ENCODE measurements at regions not wholly inside any gene's neighbourhood (a gene's known extent, or its start where the extent isn't known, plus 50 kb on each side); places are given as distances from the start of the nearest gene placed in this dataset.
A peak's percentile ranks its signal among the peaks of the same experiment; 100 is the strongest.

- Mint-ChIP-seq H3K4me3 (ENCODE audit: low read depth) (no peak overlapping the region), H3K4me1 (ENCODE audit: low read depth) (peaks cover 16% of the 10 kb centered on the region), H3K27ac (no peak overlapping the region), H3K36me3 (ENCODE audit: insufficient read depth) (no peaks in the 10 kb centered on the region), H3K9me3 (ENCODE audit: low read depth) (peaks cover 2% of the 10 kb centered on the region), H3K27me3 (no peaks in the 10 kb centered on the region)
- DNase-seq (ENCODE audit: low spot score, unreplicated experiment), result no peak
- TF ChIP-seq, protein P1, sequence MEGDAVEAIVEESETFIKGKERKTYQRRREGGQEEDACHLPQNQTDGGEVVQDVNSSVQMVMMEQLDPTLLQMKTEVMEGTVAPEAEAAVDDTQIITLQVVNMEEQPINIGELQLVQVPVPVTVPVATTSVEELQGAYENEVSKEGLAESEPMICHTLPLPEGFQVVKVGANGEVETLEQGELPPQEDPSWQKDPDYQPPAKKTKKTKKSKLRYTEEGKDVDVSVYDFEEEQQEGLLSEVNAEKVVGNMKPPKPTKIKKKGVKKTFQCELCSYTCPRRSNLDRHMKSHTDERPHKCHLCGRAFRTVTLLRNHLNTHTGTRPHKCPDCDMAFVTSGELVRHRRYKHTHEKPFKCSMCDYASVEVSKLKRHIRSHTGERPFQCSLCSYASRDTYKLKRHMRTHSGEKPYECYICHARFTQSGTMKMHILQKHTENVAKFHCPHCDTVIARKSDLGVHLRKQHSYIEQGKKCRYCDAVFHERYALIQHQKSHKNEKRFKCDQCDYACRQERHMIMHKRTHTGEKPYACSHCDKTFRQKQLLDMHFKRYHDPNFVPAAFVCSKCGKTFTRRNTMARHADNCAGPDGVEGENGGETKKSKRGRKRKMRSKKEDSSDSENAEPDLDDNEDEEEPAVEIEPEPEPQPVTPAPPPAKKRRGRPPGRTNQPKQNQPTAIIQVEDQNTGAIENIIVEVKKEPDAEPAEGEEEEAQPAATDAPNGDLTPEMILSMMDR (IDR thresholded peaks at IDR 0.05; ENCODE audit: unreplicated experiment), result no peak
Measured at GRCh38 chr5:96076451-96076850, 114.8 kb upstream of the ELL2 start.

DNA sequence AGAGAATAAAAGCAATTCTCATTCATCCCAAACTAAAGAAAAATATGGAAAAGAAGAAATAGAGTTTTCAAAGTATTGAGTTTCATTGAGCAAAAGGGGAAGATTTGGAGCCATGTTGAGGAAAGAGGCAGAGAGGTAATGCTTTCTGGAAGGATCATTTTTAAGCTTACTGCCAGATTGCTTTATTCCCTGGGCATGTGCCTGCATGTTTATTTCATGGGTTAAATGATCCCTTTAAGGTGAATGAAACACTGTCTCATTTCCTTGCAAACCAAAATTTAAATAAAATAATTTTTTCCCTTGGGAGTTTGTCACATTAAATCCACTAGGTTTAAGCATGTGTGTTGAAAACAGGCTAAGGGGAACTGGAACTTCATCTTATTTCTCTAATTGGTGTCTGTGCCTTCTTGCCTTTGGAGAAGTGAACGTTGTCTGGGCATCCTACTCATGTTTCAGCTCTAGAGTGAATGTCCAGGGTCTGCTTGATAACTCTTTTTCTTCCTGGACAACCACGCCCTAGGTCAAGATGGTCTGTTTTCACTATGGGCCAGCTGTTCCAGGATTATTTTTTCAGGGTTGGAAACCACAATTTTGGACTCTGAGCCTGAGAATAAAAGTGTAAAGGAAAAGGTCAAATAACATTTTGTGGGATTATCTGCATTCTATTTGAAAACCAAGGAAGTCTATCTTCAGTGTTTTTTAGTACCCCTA lies 114.1 kb upstream of the ELL2 start:
- no peak for DNase-seq (ENCODE audit: low spot score, unreplicated experiment)
- Mint-ChIP-seq H3K27ac (peak overlapping the region; percentile 37), H3K36me3 (ENCODE audit: insufficient read depth) (no peaks in the 10 kb centered on the region), H3K9me3 (ENCODE audit: low read depth) (peaks cover 2% of the 10 kb centered on the region), H3K4me1 (ENCODE audit: low read depth) (peaks cover 16% of the 10 kb centered on the region), H3K27me3 (no peaks in the 10 kb centered on the region), H3K4me3 (ENCODE audit: low read depth) (no peak overlapping the region)
- TF ChIP-seq, protein P1 (IDR thresholded peaks at IDR 0.05; ENCODE audit: unreplicated experiment), result no peak

DNA sequence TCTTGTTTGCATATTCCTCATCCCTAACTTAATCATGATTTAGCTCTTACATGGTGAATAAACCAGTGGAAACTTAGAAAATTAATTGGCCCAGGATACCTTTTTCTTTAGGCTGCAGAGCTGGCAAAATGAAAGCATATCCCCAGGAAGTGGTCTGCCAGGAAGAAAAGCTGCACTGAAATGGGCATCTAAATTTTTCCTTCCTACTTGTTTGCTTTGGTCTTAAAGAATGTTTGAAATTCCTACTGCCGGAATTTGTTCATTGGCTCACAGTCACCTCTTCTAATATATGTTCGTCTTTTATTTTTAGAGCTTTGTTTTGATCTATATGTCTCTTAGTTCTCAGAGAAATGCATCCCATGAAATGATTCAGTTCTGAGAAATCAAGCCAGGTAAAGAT lies 113.2 kb upstream of the ELL2 start:
- H3K27me3 Mint-ChIP-seq, result no peaks in the 10 kb centered on the region
- no peak for DNase-seq (ENCODE audit: low spot score, unreplicated experiment)
- H3K4me3 Mint-ChIP-seq (ENCODE audit: low read depth), result no peak overlapping the region
- TF ChIP-seq, protein P1 (IDR thresholded peaks at IDR 0.05; ENCODE audit: unreplicated experiment), result no peak
- H3K36me3 Mint-ChIP-seq (ENCODE audit: insufficient read depth), result no peaks in the 10 kb centered on the region
- H3K9me3 Mint-ChIP-seq (ENCODE audit: low read depth), result peaks cover 2% of the 10 kb centered on the region
- peaks cover 16% of the 10 kb centered on the region for H3K4me1 Mint-ChIP-seq (ENCODE audit: low read depth)
- no peak overlapping the region for H3K27ac Mint-ChIP-seq

DNA sequence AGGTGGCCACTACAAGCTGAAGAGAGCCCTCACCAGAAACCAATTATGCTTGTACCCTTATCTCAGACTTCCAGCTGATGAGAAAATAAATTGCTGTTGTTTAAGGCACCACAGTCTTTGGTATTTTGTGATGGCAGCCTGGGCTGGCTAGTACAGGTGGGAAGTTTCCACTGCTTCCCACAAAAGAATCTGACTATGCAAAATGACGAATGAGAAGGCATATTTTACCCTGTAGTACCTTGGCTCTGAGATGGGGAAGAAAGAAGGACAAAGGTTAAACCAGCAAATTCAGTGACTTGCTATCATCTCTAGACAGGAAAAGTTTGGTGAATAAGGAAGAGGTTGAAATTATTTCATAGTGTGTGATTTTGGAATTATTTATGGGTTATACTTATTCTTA lies 112.8 kb upstream of the ELL2 start:
- Mint-ChIP-seq H3K27ac (no peak overlapping the region), H3K9me3 (ENCODE audit: low read depth) (peaks cover 2% of the 10 kb centered on the region)

DNA sequence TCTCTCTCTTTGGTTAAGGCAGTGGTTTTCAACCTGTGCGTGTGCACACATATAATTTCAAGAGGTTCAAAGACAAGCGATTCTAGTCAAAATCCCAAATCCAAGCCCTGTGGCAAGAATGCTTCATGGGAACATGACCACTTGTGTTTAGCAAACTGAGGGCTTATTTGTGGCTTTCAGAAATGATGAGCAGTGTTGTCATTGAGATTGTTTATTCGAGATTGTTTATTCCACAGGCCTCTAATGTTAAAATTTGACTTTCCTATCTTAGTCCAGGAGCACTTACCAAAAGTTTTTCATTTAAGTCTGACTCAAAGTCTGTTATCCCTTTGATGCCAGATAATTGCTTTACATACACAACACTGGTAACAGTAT lies 111.1 kb upstream of the ELL2 start:
- peaks cover 2% of the 10 kb centered on the region for H3K9me3 Mint-ChIP-seq (ENCODE audit: low read depth)
- H3K4me1 Mint-ChIP-seq (ENCODE audit: low read depth), result peaks cover 11% of the 10 kb centered on the region
- TF ChIP-seq, protein P1 (IDR thresholded peaks at IDR 0.05; ENCODE audit: unreplicated experiment), result no peak
- H3K27me3 Mint-ChIP-seq, result no peaks in the 10 kb centered on the region
- H3K27ac Mint-ChIP-seq, result no peak overlapping the region
- no peaks in the 10 kb centered on the region for H3K36me3 Mint-ChIP-seq (ENCODE audit: insufficient read depth)
- DNase-seq (ENCODE audit: low spot score, unreplicated experiment), result no peak
- H3K4me3 Mint-ChIP-seq (ENCODE audit: low read depth), result no peak overlapping the region

More for the DNA sequence above, 112.8 kb upstream of the ELL2 start:
- Mint-ChIP-seq H3K27me3 (no peaks in the 10 kb centered on the region), H3K36me3 (ENCODE audit: insufficient read depth) (no peaks in the 10 kb centered on the region), H3K4me3 (ENCODE audit: low read depth) (no peak overlapping the region), H3K4me1 (ENCODE audit: low read depth) (peaks cover 16% of the 10 kb centered on the region)
- no peak for DNase-seq (ENCODE audit: low spot score, unreplicated experiment)
- TF ChIP-seq, protein P1 (IDR thresholded peaks at IDR 0.05; ENCODE audit: unreplicated experiment), result no peak
